Heart left ventricle (tissue), 16 donors: ENCODE measurements at regions not wholly inside any gene's neighbourhood (a gene's known extent, or its start where the extent isn't known, plus 50 kb on each side); places are given as distances from the start of the nearest gene placed in this dataset.

Experiments used
- ATAC-seq, 4 donors: fragments of 200-7000 bp; cut with Tn5 transposase; one replicate each; pipeline ENCODE4 v1.9.1; 2020 to 2022; ENCODE audit warnings: moderate library complexity in 4 of 4, mild to moderate bottlenecking in 3 of 4, moderate number of reproducible peaks in 1 of 4
- DNase-seq, 5 donors: peaks; one replicate each; pipeline ENCODE4 v3.0.0-alpha.2; 2020
- H3K27ac ChIP-seq, 12 donors: fragments of 200-600 bp; sonication (generic) in 4 of 12; one replicate each; pipeline versions ENCODE4 v1.5.0 to v1.8.0; 2016 to 2022; ENCODE audit warnings: mild to moderate bottlenecking in 2 of 12
- H3K27me3 ChIP-seq, 9 donors: fragments of 200-600 bp; sonication (generic) in 2 of 9; one replicate each; pipeline versions ENCODE4 v1.5.1 to v1.8.0; 2016 to 2022; ENCODE audit warnings: mild to moderate bottlenecking in 3 of 9
- H3K36me3 ChIP-seq, 9 donors: fragments of 200-600 bp; sonication (generic) in 2 of 9; one replicate each; pipeline versions ENCODE4 v1.5.0 to v1.8.0; 2018 to 2022; ENCODE audit warnings: mild to moderate bottlenecking in 2 of 9
- H3K4me1 ChIP-seq, 12 donors: fragments of 200-600 bp; sonication (generic) in 4 of 12; one replicate each; pipeline versions ENCODE4 v1.5.0 to v1.8.0; 2016 to 2022; ENCODE audit warnings: mild to moderate bottlenecking in 3 of 12
- H3K4me3 ChIP-seq, 12 donors: fragments of 200-600 bp; sonication (generic) in 4 of 12; one replicate each; pipeline versions ENCODE4 v1.5.0 to v1.8.0; 2017 to 2022; ENCODE audit warnings: mild to moderate bottlenecking in 9 of 12, moderate library complexity in 4 of 12
- H3K9me3 ChIP-seq, 12 donors: fragments of 200-600 bp; sonication (generic) in 4 of 12; one replicate each; pipeline versions ENCODE4 v1.5.0 to v1.8.0; 2016 to 2022; ENCODE audit warnings: mild to moderate bottlenecking in 1 of 12
- POLR2A ChIP-seq, 2 donors: fragments of 450-650 bp; IDR thresholded peaks; one replicate each; pipeline ENCODE4 v1.6.1; 2017; ENCODE audit warnings: antibody characterized with exemption in 2 of 2, mild to moderate bottlenecking in 2 of 2, moderate library complexity in 2 of 2
- WGBS, 4 donors: extraction: QIAGEN DNeasy Blood & Tissue Kit in 2 of 4; methylation state at CpG; one replicate each; pipeline versions ENCODE4 v1.1.5 to v1.1.7; 2013 to 2018; 5-methylcytosine and 5-hydroxymethylcytosine counted together
- intact Hi-C, 10 donors: fragments of 100-400 bp; cut with DNase I; formaldehyde crosslinking; loops; one replicate each; pipeline versions ENCODE4 v1.11.1 to v1.14.2; 2022
- TF ChIP-seq, protein P1 (sequence below), 12 donors: fragments of 200-600 bp; sonication (generic) in 4 of 12; IDR thresholded peaks; one replicate each; pipeline versions ENCODE4 v1.5.0 to v1.8.0; 2018 to 2022; ENCODE audit warnings: antibody characterized with exemption in 12 of 12, mild to moderate bottlenecking in 5 of 12
- donor health status: ischemic (EF 13 %, LVEDD 7.1; RV severe dilation, severe dysfunction).
- donor health status: healthy with polysubstance abuse.
- donor health status: DM: no; HTN: yes; CAD: no.
- donor health status: DM: no; HTN: no; CAD: no.
- donor health status: ischemic (EF 25% LVEDD 6.9; RV normal size, moderate dysfunction).
- donor health status: ischemic (EF 25% LVEDD 5.7; RV mildly dilated, moderate dysfunction).
- donor health status: healthy.
- donor health status: DM: yes; HTN: yes; CAD: no.
- donor health status: ischemic (EF 35%, LVEDD 5.7; RV mildly dilated, moderate dysfunction).
- donor health status: nonischemic (EF 11% LVEDD 7.7; RV severe dilation, severe dysfunction).
- donor health status: DM: yes; HTN: yes; CAD: no.
- donor health status: PGD.
- donor health status: ischemic (EF 29% LVEDD 5.4; RV normal size, mild dysfunction).
- donor health status: nonischemic (EF 23%, LVEDD 6.1; RV moderate dilation, normal function).

DNA sequence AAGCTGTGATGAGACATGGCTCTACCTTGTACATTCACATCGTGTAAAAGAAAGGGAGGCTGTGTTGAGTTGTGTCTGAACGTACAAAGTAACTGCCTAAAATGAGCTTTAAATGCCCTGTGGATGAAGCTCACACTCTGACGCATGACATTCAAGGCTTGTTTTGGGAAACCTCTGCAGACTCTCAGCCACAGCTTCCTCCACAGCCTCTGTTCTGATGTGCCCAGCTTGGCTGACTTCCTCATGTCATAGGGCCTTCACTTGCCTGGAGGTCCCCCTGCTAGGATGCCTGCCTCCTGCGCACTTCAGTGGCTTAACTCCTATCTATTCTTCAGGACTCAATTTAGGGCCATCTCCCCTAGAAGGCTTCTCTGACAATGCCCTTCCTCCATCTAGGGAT, 230.0 kb upstream of the HABP2 start:
- Histone ChIP-seq H3K36me3 (no peaks in the 10 kb centered on the region), H3K27ac (peak overlapping the region in 1 of 12 donors; percentile 69), H3K4me1 (peaks cover 0 to 55% (median 4%) of the 10 kb centered on the region in 12 donors), H3K9me3 (no peaks in the 10 kb centered on the region), H3K27me3 (no peaks in the 10 kb centered on the region), H3K4me3 (no peak overlapping the region)
- ATAC-seq: peak in 3 of 4 donors; percentile 35 to 74 (median 46)
- intact Hi-C loops: no loop called here
- peak in 3 of 5 donors; percentile 21 to 55 (median 31) for DNase-seq
- no peak for TF ChIP-seq POLR2A (IDR thresholded peaks at IDR 0.05)
- TF ChIP-seq, protein P1, sequence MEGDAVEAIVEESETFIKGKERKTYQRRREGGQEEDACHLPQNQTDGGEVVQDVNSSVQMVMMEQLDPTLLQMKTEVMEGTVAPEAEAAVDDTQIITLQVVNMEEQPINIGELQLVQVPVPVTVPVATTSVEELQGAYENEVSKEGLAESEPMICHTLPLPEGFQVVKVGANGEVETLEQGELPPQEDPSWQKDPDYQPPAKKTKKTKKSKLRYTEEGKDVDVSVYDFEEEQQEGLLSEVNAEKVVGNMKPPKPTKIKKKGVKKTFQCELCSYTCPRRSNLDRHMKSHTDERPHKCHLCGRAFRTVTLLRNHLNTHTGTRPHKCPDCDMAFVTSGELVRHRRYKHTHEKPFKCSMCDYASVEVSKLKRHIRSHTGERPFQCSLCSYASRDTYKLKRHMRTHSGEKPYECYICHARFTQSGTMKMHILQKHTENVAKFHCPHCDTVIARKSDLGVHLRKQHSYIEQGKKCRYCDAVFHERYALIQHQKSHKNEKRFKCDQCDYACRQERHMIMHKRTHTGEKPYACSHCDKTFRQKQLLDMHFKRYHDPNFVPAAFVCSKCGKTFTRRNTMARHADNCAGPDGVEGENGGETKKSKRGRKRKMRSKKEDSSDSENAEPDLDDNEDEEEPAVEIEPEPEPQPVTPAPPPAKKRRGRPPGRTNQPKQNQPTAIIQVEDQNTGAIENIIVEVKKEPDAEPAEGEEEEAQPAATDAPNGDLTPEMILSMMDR (IDR thresholded peaks at IDR 0.05): no peak
- 87 to 92% (median 88%) methylated on average over 4 of the region's 4 CpGs for WGBS, 4 donors

DNA sequence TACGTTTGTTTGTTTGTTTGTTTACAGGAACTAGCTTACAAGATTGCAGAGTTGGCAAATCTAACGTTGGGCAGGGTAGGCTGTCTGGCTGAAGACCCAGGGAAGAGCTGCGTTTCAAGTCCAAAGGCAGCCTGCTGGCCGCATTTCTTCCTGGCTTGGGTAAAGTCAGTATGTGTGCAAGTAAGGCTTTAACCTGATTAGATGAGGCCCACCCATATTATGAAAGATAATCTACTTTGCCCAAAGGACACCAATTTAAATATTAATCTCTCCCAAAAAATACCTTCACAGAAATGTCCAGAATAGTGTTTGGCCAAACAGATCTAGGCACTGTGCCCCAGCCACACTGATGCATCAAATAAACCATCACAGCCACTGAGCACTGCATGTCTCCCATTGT, 228.9 kb upstream of the HABP2 start:
- H3K4me3 ChIP-seq: no peak overlapping the region
- H3K27ac ChIP-seq: no peak overlapping the region
- WGBS, 4 donors: 83 to 90% (median 87%) methylated on average over 4 of the region's 4 CpGs
- H3K36me3 ChIP-seq: no peaks in the 10 kb centered on the region
- no peaks in the 10 kb centered on the region for H3K9me3 ChIP-seq
- TF ChIP-seq, protein P1 (IDR thresholded peaks at IDR 0.05): no peak
- no peak for TF ChIP-seq POLR2A (IDR thresholded peaks at IDR 0.05)
- H3K4me1 ChIP-seq: peaks cover 0 to 55% (median 4%) of the 10 kb centered on the region in 12 donors
- DNase-seq (no peak), ATAC-seq (no peak)
- no peaks in the 10 kb centered on the region for H3K27me3 ChIP-seq
- intact Hi-C loops: no loop called here

DNA sequence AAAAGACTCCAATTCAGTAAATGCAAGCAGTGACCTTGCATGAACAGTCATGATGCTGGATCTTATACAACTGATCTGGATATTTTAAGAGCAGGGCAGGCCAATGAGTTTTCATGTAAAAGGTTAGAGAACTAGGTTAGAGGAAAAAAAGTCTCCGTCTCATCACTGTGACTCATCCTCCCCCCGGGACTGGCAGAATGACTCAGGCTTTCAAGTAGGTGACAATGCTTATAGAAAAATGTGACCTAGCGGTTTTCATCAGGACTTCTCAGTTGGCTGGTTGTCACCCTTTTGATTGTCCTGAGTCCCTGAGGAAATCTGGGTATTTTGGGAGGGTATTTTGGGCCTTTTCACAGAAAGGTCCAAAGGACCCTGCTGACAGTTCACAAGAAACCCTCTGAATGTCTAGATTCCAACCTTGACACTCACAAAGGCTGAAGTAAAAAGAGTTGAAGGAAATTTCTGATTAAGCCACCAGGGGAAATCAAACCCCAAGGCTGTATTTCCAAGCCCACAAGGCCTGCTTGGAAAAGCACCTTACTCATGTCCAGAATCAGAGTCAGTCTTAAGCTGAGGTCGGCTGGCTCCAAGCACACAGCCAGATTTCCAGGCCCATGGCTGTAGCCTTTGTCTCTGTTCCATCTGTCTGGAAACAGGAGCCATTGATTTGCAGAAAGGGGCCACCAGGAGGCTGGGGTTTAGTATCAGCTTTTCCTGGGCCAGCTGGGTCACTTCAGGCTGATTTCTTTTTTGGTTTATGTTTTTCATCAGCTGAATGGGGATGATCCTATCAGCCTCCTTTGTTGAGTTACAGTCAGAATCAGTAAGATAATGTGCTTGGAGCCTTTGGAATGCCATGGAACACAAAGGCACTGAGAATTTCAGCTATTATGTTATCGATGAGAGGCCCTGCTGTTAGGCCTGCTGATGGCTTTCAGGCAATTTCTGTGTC, 226.4 kb upstream of the HABP2 start:
- no peaks in the 10 kb centered on the region for H3K27me3 ChIP-seq
- no peak overlapping the region for H3K4me3 ChIP-seq
- intact Hi-C loops: no loop called here
- 52 to 55% (median 54%) methylated on average over 5 of the region's 5 CpGs for WGBS, 4 donors
- TF ChIP-seq, protein P1 (IDR thresholded peaks at IDR 0.05): peak in 3 of 12 donors; percentile 9 to 20 (median 14)
- no peak for TF ChIP-seq POLR2A (IDR thresholded peaks at IDR 0.05)
- peak in 3 of 4 donors; percentile 56 to 87 (median 57) for ATAC-seq
- no peaks in the 10 kb centered on the region for H3K36me3 ChIP-seq
- H3K27ac ChIP-seq: peak overlapping the region in 7 of 12 donors; percentile 7 to 73 (median 33)
- H3K9me3 ChIP-seq: no peaks in the 10 kb centered on the region
- H3K4me1 ChIP-seq: peaks cover 0 to 37% (median 4%) of the 10 kb centered on the region in 12 donors
- peak in 4 of 5 donors; percentile 29 to 62 (median 48) for DNase-seq

DNA sequence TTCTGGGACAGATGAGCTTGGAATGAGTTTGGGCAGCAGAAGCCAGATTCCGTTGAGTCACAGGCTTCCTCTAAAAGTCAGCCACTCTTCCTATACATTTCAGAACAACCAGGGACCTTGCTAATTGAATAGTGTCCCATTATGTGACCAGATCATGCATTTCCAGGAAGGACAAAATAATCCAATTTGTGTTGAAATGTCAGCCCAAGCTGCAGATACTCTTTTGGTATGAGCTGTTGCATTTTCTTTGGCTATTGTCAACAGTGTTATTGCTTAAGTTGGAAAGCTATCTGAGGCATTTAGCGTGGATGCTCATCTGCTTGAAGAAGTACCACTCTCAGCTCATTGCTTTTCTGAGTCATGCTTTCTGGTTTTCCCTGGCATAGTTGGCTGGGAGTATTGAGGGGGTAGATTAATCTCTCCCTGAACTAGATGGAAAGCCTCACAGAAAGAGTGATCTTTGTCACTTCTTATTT, 223.7 kb upstream of the HABP2 start:
- DNase-seq: no peak
- WGBS, 4 donors: 69 to 83% (median 72%) methylated on average over 2 of the region's 2 CpGs

More for the DNA sequence above, 223.7 kb upstream of the HABP2 start:
- H3K4me1 ChIP-seq: peaks cover 0 to 20% (median 4%) of the 10 kb centered on the region in 12 donors
- H3K4me3 ChIP-seq: no peak overlapping the region
- TF ChIP-seq, protein P1 (IDR thresholded peaks at IDR 0.05): no peak
- no peak for ATAC-seq
- H3K27ac ChIP-seq: no peak overlapping the region
- H3K27me3 ChIP-seq: no peaks in the 10 kb centered on the region
- H3K9me3 ChIP-seq: peaks cover 0 to 4% (median 0%) of the 10 kb centered on the region in 12 donors
- H3K36me3 ChIP-seq: no peaks in the 10 kb centered on the region
- intact Hi-C loops: no loop called here
